K562 (cell line): ENCODE measurements at regions not wholly inside any gene's neighbourhood (a gene's known extent, or its start where the extent isn't known, plus 50 kb on each side); places are given as distances from the start of the nearest gene placed in this dataset.

Experiments used
- ATAC-seq: fragments of 200-7000 bp; cut with Tn5 transposase; 3 replicates; pipeline ENCODE4 v1.9.1; 2020; ENCODE audit warnings: moderate library complexity
- BruUV-seq: library from RNA; stranded (reverse); fragments of 400-500 nt; replicated peaks from 2 replicates; lab custom pipeline; 2021; lab: Mats Ljungman, UMichigan
- CTCF ChIA-PET: fragments of 300-600 bp; formaldehyde crosslinking; extraction: SDS; loops from one replicate; lab custom pipeline; 2021; ENCODE audit warnings: low intra/inter-chr PET ratio; lab: Yijun Ruan, JAX
- POLR2A ChIA-PET: fragments of 300-600, 350-650 bp; sonication (Branson Sonifier 250); formaldehyde crosslinking; extraction: SDS; loops from one replicate; lab custom pipeline; 2021; ENCODE audit warnings: antibody characterized with exemption, inconsistent platforms; lab: Yijun Ruan, JAX
- DNase-seq, 4 experiments: peaks; one replicate each; pipeline versions ENCODE4 v3.0.0 to v3.0.0-alpha.2; 2011 to 2018; ENCODE audit warnings: low spot score in 3 of 4, mixed read lengths in 3 of 4; ENCODE audit errors: extremely low read depth in 1 of 4
- FAIRE-seq: peaks from 2 replicates; lab custom pipeline; 2011; peaks lifted over from hg19 to GRCh38; lab: Jason Lieb, UNC
- H2AFZ ChIP-seq: 2 replicates; pipeline ENCODE4 v1.6.0; 2011; ENCODE audit warnings: low read depth, low read length, control low read depth, inconsistent platforms
- H3K27ac ChIP-seq: fragments of 200-600 bp; 3 replicates; pipeline ENCODE4 v1.8.0; 2011; ENCODE audit warnings: low read depth, mild to moderate bottlenecking, control low read depth, inconsistent platforms, low read length, moderate library complexity, mixed read lengths; ENCODE audit errors: extremely low read depth
- H3K27me3 ChIP-seq, 2 experiments: fragments of 300-600 bp in 1 of 2; 2 replicates in 1 of 2; 3 replicates in 1 of 2; pipeline versions ENCODE4 v1.6.0 to v1.8.0; 2011; ENCODE audit warnings: inconsistent platforms in 2 of 2, low read length in 2 of 2, mild to moderate bottlenecking in 1 of 2, mixed read lengths in 1 of 2, moderate library complexity in 1 of 2; ENCODE audit not compliant: control insufficient read depth in 2 of 2, insufficient read depth in 2 of 2
- H3K36me3 ChIP-seq: fragments of 300-600 bp; 3 replicates; pipeline ENCODE4 v1.8.0; 2011; ENCODE audit warnings: mild to moderate bottlenecking, low read length, inconsistent platforms; ENCODE audit not compliant: control insufficient read depth, insufficient read depth
- H3K4me1 ChIP-seq, 2 experiments: fragments of 200-600 bp in 1 of 2; replicated peaks in 1 of 2; 2 replicates in 1 of 2; 3 replicates in 1 of 2; pipeline versions ENCODE4 v1.5.1 to v1.8.0; 2011; ENCODE audit warnings: inconsistent platforms in 2 of 2, low read length in 2 of 2, mild to moderate bottlenecking in 1 of 2, mixed read lengths in 1 of 2, moderate library complexity in 1 of 2; ENCODE audit not compliant: control insufficient read depth in 2 of 2, insufficient read depth in 2 of 2
- H3K4me2 ChIP-seq: 2 replicates; pipeline ENCODE4 v1.6.1; 2011; ENCODE audit warnings: low read length, control low read depth, inconsistent platforms, mixed read lengths; ENCODE audit not compliant: insufficient read depth
- H3K4me3 ChIP-seq: fragments of 200-600 bp; sonication (generic), shearing (Covaris generic); 2 replicates; pipeline ENCODE4 v1.5.1; 2016; ENCODE audit warnings: control low read depth, inconsistent platforms
- H3K79me2 ChIP-seq: fragments of 200-600 bp; 3 replicates; pipeline ENCODE4 v1.8.0; 2011; ENCODE audit warnings: low read length, inconsistent platforms; ENCODE audit not compliant: control insufficient read depth, insufficient read depth
- H3K9ac ChIP-seq, 2 experiments: 2 replicates each; pipeline versions ENCODE4 v1.6.0 to v1.6.1; 2011; ENCODE audit warnings: low read depth in 2 of 2, low read length in 2 of 2, control low read depth in 1 of 2, inconsistent platforms in 1 of 2, mild to moderate bottlenecking in 1 of 2, mixed read lengths in 1 of 2; ENCODE audit not compliant: insufficient read depth in 1 of 2
- H3K9me1 ChIP-seq: one replicate; pipeline ENCODE4 v1.6.0; 2011; ENCODE audit warnings: inconsistent platforms, mild to moderate bottlenecking, low read length, moderate library complexity; ENCODE audit not compliant: control insufficient read depth, insufficient read depth
- H3K9me3 ChIP-seq: replicated peaks from 2 replicates; pipeline ENCODE4 v1.5.1; 2011; ENCODE audit warnings: low read depth, low read length, inconsistent platforms; ENCODE audit not compliant: control insufficient read depth, insufficient read depth
- H4K20me1 ChIP-seq: replicated peaks from 2 replicates; pipeline ENCODE4 v1.6.1; 2011; ENCODE audit warnings: low read length, inconsistent platforms, mixed read lengths; ENCODE audit not compliant: control insufficient read depth, insufficient read depth
- ARID3A ChIP-seq: IDR thresholded peaks from 2 replicates; pipeline ENCODE4 v1.6.1; 2012; ENCODE audit warnings: low read depth, low read length, improper control_type of control experiment, borderline replicate concordance
- HCFC1 ChIP-seq: IDR thresholded peaks from 2 replicates; pipeline ENCODE4 v1.6.1; 2012; ENCODE audit warnings: low read depth, low read length, improper control_type of control experiment
- HMG20A ChIP-seq: fragments of 450-650 bp; formaldehyde crosslinking; conservative IDR thresholded peaks from 2 replicates; pipeline ENCODE4 v1.4.0; 2020; ENCODE audit warnings: mild to moderate bottlenecking, mixed read lengths
- KLF16 ChIP-seq: IDR thresholded peaks from 2 replicates; pipeline ENCODE4 v1.6.1; 2016; ENCODE audit warnings: antibody characterized with exemption
- LEF1 ChIP-seq: fragments of 450-650 bp; IDR thresholded peaks from 2 replicates; pipeline ENCODE4 v1.6.1; 2016; ENCODE audit warnings: mild to moderate bottlenecking
- MED1 ChIP-seq: sonication (generic); formaldehyde crosslinking; IDR thresholded peaks from 2 replicates; pipeline ENCODE4 v1.8.1; 2023; ENCODE audit warnings: missing genetic modification reagents, borderline replicate concordance
- MTA1 ChIP-seq: fragments of 450-650 bp; IDR thresholded peaks from 2 replicates; pipeline ENCODE4 v1.6.1; 2017; ENCODE audit warnings: borderline replicate concordance
- NFE2L1 ChIP-seq: fragments of 450-650 bp; IDR thresholded peaks from 2 replicates; pipeline ENCODE4 v1.6.1; 2016; ENCODE audit warnings: missing genetic modification characterization, low read depth, mild to moderate bottlenecking, missing compliant biosample characterization, moderate library complexity, borderline replicate concordance
- PKNOX1 ChIP-seq: fragments of 450-650 bp; IDR thresholded peaks from 2 replicates; pipeline ENCODE4 v1.6.1; 2016
- RBM15 ChIP-seq: fragments of 200-400 bp; formaldehyde crosslinking; IDR thresholded peaks from 2 replicates; pipeline ENCODE4 v1.6.1; 2018; ENCODE audit warnings: mild to moderate bottlenecking, low read length, moderate library complexity; ENCODE audit not compliant: insufficient read depth
- RBM17 ChIP-seq: fragments of 200-400 bp; formaldehyde crosslinking; IDR thresholded peaks from 2 replicates; pipeline ENCODE4 v1.6.1; 2017; ENCODE audit warnings: low read depth, mild to moderate bottlenecking, low read length, borderline replicate concordance
- VEZF1 ChIP-seq: fragments of 200-800 bp; sonication (Bioruptor generic); IDR thresholded peaks from 2 replicates; pipeline ENCODE4 v1.6.1; 2017; ENCODE audit warnings: missing genetic modification characterization, missing compliant biosample characterization
- ZNF124 ChIP-seq: sonication (generic); formaldehyde crosslinking; IDR thresholded peaks from 2 replicates; pipeline ENCODE4 v1.8.1; 2022; ENCODE audit warnings: missing genetic modification reagents
- WGBS: fragments of 100-300 bp; shearing (Covaris generic); methylation state at CpG from one replicate; pipeline ENCODE4 v1.1.6; 2016; ENCODE audit warnings: low coverage, mixed read lengths; ENCODE audit not compliant: insufficient coverage; ENCODE audit errors: missing lambda C conversion rate; 5-methylcytosine and 5-hydroxymethylcytosine counted together
- in situ Hi-C: fragments of 300-500 bp; cut with MboI; formaldehyde crosslinking; loops from 4 replicates; pipeline ENCODE4 v1.15.0; 2018; ENCODE audit warnings: inconsistent platforms, mixed read lengths
- intact Hi-C: fragments of 100-400 bp; cut with micrococcal nuclease; formaldehyde crosslinking; loops from 2 replicates; pipeline ENCODE4 v1.14.2; 2022

- DNase-seq, result no peak
- Histone ChIP-seq H3K79me2 (no peaks in the 10 kb centered on the region), H3K36me3 (no peaks in the 10 kb centered on the region), H3K9me3 (no peaks in the 10 kb centered on the region), H3K27ac (no peak overlapping the region), H3K9me1 (no peaks in the 10 kb centered on the region), H3K4me1 (no peaks in the 10 kb centered on the region), H3K4me3 (no peak overlapping the region), H2AFZ (no peak overlapping the region), H4K20me1 (no peaks in the 10 kb centered on the region), H3K27me3 (peaks cover 5 to 53% of the 10 kb centered on the region in 2 experiments), H3K4me2 (no peak overlapping the region), H3K9ac (no peak overlapping the region)
- ATAC-seq, result no peak
- 0% methylated on average over 5 of the region's 5 CpGs for WGBS
- no TSS peak for BruUV-seq
- no peak for TF ChIP-seq MTA1
- TF ChIP-seq HMG20A (CRISPR knock-in tag), result no peak
- no peak for TF ChIP-seq LEF1
- TF ChIP-seq HCFC1, result no peak
- no peak for TF ChIP-seq PKNOX1
- TF ChIP-seq NFE2L1 (tag), result no peak
- no peak for TF ChIP-seq KLF16
- no peak for TF ChIP-seq RBM15
- no peak for TF ChIP-seq RBM17
- no peak for TF ChIP-seq ARID3A
- TF ChIP-seq ZNF124 (CRISPR knock-in tag), result no peak
- TF ChIP-seq MED1, result no peak
- no peak for TF ChIP-seq VEZF1 (CRISPR knock-in tag)
- POLR2A ChIA-PET, result interaction anchor here (0.5 to 1.4 kb wide), 4 partner anchors 8 to 195 kb away, joined by 3 to 4 read pairs (median 3); no protein-coding TSS in a partner anchor
- intact Hi-C loops (no loop called here), in situ Hi-C loops (no loop called here)
- CTCF ChIA-PET, result no interaction called here
- no peak for FAIRE-seq
Observed at GRCh38 chr17:45666641-45667040, 117.5 kb upstream of the CRHR1 start.
